ENCODE measurements at regions not wholly inside any gene's neighbourhood (a gene's known extent, or its start where the extent isn't known, plus 50 kb on each side); places are given as distances from the start of the nearest gene placed in this dataset.

DNA sequence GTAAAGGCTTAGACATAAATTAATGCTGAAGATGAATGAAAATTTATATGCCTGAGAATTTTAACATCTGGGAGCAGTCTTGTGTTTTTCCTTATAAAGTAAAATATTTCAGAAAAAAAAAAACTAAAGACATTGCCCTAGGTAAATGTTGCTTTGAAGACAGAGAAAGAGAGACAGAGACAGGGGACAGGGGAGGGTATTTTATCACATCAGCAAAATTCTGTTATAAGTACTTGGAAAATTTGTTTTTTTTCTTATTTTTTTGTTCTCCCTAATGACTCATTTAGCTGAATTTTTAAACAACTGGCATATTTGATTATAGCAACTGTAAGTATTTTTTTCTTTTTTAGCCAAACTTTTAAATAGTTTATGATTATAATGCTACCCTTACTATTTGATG is 1540.6 kb upstream of the GBE1 start:
- no peak for DNase-seq (ENCODE audit: low read depth in 2 of 2)

DNA sequence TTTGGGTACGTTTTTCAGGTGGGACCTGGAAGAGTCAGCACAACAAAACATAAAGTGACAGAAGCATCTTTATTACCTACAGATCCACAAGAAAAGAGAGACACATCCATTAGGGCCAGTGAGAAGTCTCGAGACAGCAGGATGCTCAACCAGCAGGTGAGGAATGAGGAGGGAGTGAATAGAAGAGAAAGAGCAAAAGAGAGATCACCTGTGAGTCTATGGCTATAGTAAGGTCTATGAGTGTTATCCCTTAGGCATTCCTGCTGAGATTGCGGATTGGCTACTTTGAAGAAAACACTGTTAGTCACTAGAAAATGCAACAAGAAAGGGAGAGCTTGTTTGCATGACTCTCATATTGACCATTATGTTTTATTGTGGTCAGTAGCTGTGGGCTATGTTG is 1556.2 kb upstream of the GBE1 start:
- DNase-seq (ENCODE audit: low read depth in 2 of 2), result no peak

DNA sequence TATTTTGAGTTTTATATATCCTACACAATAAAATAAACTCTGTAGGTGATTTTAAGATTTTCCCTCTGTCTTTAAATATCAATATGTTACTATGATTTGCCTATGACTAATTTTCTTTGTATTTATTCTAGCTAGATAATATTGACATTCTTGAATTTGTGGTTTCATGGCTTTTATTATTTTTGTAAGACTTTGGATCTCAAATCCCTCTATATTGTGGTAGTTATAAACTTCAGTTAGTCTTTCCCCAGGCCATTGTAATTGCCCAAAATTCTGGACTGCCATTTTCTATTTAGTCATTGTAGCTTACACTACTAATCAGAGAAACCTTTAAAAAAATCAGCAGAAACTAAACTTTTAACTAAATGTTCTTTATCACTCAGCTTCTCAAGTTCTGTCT is 1559.3 kb upstream of the GBE1 start:
- DNase-seq (ENCODE audit: low read depth in 2 of 2), result no peak

DNA sequence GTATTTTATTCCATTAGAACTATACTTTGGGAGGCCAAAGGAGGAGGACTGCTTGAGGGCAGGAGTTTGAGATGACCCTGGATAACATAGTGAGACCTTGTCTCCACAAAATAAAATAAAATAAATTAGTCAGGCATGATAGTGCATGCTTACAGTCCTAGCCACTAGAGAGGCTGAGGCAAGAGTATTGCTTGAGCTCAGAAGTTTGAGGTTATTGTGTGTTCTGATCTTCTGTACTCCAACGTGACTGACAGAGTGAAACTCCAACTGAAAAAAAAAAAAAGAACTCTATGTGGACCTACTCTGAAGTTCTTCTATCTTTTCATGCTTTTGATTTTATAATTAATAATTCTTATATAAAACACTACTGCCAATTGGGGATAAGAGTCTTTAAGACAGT is 1560.0 kb upstream of the GBE1 start:
- DNase-seq (ENCODE audit: low read depth in 2 of 2), result no peak

DNA sequence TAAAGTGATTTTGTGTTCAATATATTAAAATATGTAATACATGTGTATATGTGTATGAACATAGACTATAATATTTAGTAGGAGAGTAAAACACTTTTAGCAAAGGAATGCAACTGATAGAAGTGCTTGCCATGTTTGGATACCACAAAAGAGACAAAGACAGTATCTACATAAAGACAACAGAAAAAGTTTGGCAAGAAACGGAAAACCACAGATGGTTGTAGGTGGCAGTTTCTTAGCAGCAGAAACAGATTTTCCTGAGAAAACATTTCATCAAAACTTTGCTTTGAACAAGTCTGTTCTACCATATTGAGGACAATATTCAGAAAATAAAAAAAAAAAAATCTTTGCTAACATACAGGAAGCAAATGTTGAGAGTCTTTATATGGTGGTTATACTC is 1560.4 kb upstream of the GBE1 start:
- no peak for DNase-seq (ENCODE audit: low read depth in 2 of 2)

DNA sequence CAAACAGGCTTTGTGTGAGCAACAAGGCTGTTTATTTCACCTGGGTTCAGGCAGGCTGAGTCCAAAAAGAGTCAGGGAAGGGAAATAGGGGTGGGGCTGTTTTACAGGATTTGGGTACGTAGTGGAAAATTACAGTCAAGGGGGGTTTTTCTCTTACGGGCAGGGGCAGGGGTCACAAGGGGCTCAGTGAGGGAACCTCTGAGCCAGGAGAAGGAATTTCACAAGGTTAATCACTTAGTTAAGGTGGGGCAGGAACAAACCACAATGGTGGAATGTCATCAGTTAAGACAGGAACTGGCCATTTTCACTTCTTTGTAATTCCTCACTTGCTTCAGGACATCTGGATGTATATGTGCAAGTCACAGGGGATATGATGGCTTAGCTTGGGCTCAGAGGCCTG is 1592.8 kb upstream of the GBE1 start:
- no peak for DNase-seq (ENCODE audit: low read depth in 2 of 2)

DNA sequence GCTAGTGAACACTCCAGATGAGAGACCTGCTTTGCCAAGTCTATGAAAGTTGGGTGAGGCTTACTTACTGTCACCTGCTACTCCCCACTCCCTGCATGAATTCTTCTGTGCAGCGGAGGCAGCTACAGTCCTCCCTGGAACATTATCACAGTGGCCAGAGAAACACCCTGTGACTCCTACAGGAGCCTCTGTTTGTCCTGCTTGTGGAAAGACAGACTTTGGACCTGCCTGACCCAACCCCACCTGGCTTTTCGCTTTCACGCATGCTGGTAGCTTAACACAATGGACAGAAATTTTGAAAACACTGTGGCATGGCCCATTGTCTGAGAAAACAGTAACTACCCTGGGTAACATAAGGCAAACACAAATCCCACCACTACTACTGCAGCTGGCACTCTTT is 1565.5 kb upstream of the CADM2 start:
- no peak for DNase-seq (ENCODE audit: low read depth in 2 of 2)

DNA sequence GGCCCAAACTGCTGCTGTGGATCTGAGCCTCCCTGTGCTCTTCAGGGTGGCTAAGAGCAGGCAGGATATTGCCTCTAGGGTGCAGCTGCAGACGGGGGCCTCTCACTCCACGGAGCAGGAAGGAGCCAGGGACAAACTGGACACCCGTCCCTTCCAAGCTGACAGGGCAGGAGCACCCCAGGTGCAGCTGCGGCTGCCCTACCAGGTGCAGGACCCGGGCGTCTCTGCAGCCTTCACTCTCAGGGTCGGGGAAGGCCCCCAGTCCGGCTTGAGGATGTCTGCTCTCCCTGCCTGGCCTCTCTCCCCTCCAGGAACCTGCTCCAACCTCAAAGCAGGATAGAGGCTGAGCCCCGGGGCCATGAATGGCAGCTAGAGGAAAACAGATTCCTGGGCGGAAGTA is 1554.9 kb upstream of the CADM2 start:
- no peak for DNase-seq (ENCODE audit: low read depth in 2 of 2)

DNA sequence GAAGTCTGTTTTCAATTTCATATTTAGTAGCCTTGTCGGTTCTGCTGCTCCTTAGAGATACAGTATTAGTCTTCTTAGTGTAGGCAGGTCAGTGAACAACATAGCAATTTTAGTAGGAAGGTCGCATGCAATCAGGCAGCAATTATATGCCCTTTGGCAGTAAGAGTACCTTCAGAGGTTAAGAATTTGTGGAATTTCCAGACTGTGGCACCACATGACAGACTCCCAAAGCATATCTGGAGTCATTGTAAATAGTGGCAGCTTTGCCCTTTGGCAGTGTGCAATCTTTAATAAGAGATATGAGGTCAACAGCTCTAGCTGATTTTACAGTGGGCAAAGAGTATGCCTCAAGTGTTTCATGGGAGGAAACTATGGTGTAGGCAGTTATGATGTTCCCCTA is 1532.5 kb upstream of the CADM2 start:
- no peak for DNase-seq (ENCODE audit: low read depth in 2 of 2)

DNA sequence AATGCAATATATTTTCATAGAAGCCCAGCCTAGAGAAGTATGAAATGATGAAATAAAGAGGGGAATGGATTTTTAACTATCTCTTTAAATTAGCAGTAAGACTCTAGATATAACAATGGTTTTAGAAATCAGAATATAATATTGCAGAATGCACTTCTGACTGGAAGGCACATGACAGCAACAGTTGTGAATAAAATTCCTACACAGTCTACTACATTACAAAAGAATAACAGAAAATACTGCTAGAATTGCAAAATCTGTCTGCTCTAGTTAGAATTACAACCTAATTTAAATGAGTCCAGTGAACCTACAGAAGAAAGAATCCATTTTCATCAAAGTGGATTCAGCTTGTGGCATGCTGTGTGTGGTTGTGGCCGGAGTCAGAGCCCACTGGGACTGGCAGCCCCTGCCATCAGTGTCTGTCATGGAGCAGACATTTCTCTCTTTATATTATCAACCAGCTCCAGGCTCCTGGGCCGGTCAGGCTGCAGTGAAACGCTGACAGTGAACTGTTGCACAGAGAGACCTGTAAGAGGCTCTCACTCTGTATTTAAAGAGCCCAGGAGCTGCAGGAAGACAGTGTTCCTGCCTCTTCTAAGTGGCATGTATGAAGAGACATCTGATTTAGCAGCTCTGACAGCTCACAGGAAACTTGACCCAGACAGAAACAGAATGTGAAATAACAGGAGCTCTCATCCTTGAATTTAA is 1523.8 kb upstream of the CADM2 start:
- no peak for DNase-seq (ENCODE audit: low read depth in 2 of 2)

DNA sequence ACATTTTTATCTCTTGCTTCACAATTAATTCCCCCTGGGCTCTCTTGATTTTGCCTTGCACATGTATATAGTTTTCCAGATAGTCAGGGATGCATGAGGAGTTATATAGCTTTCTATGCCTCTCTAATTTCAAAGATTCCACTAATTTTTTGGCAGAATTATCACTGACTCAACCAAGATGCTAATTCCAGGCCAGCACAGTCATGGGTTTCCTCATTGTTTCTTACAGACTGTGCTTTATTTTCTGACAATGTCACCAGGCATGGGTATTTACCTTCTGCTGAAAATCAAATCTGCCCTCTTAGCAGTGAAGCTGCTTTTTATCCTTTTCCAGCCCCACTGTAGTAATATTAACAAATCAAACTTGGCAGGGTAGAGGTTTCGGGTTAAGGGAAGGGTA is 1520.6 kb upstream of the CADM2 start:
- DNase-seq (ENCODE audit: low read depth in 2 of 2), result no peak

DNA sequence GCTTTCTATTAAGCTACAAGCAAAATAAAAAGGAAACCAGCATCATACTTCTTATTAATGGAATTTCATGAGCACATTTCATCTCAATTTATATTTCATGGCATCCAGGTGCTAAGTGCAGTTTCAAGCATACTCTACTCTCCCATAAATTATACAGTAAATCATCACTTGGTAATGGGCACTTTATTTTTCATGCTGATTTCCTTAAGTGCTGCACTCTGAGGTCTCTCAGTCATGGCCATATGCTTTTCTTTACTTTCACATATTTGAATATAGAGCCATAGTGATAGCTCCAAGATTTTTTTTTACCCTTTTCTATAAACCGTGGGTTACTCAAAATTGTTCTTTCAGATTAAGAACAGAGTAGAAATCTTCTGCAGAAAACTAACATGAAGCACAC is 1505.7 kb upstream of the CADM2 start:
- DNase-seq (ENCODE audit: low read depth in 2 of 2), result no peak

DNA sequence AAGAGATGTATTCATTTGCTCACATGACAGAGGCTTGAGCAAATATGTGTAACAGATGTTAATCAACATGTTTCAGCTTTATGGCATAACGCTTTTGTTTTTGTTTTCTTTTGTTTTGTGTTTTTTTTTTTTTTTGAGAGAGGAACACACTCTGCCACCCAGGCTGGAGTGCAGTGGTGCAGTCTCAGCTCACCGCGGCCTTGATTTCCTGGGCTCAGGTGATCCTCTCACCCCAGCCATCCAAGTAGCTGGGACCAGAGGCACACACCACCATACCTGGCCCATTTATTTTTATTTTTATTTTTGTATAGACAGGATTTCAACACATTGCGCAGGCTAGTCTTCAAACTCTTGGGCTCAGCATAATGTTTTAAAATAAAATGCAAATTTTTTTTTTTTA is 1504.4 kb upstream of the CADM2 start:
- DNase-seq (ENCODE audit: low read depth in 2 of 2), result no peak

DNA sequence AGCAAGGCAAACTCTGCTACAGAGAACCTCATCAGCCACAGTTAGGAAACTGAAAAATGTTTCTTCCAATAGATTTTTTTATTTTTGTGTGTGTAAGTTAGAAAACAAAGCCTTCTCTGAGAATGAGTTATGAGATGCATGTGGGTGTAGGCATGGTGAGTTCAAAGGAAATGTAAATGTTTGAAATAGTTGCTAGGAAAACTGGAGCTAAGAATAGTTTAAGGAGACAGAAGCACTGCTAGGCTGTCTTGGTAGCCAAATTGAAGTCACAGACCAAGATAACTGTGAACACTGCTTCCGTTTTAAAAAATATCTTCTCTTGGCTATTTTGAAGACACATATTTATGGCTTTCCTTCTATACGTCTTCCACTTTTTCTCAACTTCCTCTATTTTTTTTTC is 1501.2 kb upstream of the CADM2 start:
- no peak for DNase-seq (ENCODE audit: low read depth in 2 of 2)

DNA sequence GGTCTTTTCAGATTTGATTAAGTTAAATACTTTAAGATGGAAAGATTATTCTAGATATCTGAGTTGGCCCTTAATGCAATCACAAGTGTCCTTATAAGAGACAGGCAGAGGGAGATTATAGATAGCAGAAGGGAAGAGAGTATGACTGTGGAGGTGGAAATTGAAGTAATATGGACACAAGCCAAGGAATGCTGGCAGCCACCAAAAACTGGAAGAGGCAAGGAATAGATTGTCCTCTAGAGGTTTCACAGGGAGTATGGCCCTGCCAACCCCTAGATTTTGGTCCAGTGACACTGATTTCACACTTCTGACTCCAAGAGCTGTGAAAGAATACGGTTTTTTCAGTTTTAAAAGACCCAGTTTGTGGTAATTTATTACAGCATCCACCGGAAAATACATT is 1498.7 kb upstream of the CADM2 start:
- DNase-seq (ENCODE audit: low read depth in 2 of 2), result no peak

DNA sequence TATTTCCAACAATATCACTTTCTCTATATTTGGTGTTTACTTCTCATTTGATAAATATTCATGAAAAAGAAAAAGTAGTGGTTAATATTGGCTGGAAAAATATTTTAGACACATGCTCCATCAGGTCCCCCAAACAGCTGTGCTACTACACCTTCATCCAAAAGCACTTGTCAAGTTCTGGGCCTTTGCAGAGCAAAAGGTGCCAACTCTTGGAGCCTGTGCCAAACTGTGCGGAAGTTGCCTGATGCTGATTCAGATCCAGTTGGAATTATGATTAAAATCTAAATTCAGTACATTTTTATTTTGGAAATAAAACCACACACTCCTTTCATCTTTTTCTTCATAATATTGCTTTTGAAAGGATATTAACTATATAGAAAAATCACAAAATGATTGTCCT is 1497.4 kb upstream of the CADM2 start:
- DNase-seq (ENCODE audit: low read depth in 2 of 2), result no peak

DNA sequence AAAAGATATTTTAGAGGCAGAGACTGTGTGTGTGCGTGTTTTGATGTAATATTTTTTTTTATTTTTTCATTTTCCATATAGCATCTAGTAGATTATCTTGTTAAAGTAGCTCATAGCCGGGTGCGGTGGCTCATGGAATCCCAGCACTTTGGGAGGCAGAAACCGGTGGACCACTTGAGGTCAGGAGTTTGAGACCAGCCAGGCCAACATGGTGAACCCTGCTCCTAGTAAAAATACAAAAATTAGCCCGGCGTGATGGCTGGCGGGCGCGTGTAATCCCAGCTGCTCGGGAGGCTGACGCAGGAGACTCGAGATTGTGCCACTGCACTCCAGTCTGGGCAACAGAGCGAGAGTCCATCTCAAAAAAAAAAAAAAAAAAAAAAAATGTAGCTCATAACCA is 1481.2 kb upstream of the CADM2 start:
- DNase-seq (ENCODE audit: low read depth in 2 of 2), result no peak

DNA sequence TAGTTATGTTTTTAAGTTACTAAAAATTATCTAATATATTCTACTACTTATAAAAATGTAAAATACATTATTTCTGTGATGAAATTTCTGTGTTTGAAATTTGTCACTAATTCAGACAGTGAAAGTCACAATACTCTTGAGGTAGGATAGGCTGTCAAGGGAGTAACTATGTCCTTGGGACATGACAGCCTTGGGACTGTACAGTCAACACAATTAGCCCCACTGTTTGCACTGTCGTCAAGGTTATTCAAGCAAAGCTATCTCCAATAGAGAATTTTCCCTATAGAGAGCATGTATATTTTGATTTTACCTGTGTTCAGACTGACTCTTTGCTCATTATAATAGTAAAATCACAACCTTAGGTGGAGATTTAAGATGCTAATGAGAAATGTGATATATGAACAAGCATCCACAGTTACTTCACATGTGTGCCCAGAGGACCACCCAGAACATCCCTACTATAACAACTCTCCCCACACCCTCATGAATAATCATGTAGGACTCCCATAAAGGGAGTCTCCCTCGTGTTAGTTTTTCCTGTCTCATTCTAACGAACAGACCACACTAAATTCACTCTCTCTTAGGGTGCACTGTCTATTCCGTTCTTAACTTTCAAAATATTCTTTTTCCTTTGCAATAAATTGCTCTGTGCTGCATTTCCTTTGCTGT is 1476.3 kb upstream of the CADM2 start:
- no peak for DNase-seq (ENCODE audit: low read depth in 2 of 2)

DNA sequence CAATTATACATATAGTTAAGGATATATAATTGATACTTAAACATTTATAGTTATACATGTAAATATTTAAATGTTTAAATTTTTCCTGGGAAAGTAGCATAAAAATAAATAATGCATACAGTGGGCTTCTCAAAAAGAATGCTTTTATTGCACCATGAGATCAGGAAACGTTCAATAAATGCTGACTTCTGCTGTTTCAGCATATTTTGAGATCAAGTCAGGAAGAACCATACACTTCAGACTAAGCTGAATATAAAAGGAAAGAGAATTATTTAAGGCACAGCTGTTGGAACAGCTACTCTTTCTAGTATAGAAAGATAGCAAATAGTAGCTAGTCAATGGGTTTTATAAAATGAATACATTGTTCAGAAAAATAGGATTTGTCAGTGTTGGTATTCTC is 1462.3 kb upstream of the CADM2 start:
- no peak for DNase-seq (ENCODE audit: low read depth in 2 of 2)

DNA sequence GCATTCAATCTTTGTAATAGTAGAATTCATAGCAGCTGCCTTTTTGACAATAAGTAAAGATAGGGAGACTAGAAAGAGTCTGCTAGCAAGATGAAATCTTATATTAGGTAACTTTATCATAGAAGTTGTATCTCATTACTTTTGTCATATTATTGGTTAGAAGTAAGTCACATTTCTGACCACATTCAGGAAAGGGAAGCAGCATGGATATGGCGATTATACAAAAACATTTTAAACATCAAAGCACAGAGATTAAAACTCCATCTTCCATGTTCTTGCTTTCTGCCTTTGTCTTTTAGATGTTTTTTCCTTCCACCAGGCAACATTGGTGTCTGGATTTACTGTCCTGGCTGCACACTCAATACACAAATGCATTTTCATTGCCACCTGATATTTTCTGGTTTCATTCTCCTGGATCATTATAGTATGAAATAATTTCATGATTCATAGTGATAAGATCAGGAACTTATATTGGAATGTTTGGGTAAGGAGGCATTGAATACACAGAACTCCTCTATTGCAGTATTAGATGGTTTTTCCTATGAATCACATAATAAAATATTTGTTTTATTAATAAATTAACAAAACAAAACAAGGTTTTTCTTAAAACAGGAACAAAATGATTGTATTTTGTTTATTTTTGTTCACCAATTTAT is 1460.3 kb upstream of the CADM2 start:
- no peak for DNase-seq (ENCODE audit: low read depth in 2 of 2)

DNA sequence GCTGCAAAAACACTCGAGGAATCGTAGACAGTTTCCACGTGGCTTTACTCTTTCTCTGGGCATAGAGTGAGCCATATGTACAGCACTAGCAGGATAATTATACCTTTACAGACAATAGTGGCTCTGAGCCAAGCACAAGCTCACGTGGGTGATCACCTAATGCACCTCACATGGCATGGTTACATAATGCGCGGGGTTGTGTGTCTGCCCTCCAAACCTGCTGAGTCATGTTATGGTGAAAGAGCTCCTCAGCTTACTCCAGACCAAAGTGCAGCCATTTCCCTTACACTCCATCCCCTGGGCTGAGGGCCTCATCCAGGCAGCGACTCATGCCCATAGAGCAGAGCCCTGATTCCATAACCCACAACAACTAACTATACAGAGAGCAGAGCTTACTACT is 1458.4 kb upstream of the CADM2 start:
- peak in 1 of 2 donors; percentile 1 for DNase-seq (ENCODE audit: low read depth in 2 of 2)

DNA sequence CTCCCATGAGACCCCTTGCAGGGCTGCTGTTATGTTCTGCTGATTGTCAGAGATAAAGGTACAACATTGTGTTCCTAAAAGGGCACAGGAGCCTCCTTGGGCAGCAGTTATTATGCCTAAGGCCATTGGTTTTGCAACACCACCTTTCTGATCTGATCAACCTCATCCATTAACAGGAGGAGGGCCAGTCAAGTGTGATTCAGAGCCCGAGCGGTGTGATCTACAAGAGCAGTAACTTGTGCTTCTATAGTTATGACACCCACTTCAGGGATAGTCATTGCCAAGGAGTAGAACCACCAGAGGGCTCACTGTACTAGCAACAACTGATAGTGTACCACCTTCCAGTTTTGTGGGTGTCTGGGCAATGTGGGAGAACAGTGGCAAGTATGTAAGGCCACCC is 1457.9 kb upstream of the CADM2 start:
- DNase-seq (ENCODE audit: low read depth in 2 of 2), result no peak

DNA sequence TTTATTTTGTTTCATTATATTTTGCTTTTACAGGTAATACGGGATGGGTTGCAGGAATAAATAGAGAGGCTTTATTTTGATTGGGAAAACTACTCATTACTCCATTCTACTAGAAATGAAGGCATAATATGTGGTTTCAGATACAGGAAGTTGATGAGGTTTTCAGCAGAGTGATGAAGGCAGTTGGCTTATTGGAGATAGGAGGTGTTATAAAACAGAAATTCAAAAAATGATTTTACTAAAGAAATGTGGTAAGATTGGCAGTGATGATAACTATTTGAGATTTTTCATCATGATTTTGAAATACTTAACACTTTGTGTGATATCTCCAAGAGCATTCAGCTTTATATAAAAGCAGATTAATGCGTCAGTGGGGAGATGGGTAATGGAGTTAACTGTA is 1445.7 kb upstream of the CADM2 start:
- no peak for DNase-seq (ENCODE audit: low read depth in 2 of 2)
